ENCODE measurements at regions not wholly inside any gene's neighbourhood (a gene's known extent, or its start where the extent isn't known, plus 50 kb on each side); places are given as distances from the start of the nearest gene placed in this dataset.

DNA sequence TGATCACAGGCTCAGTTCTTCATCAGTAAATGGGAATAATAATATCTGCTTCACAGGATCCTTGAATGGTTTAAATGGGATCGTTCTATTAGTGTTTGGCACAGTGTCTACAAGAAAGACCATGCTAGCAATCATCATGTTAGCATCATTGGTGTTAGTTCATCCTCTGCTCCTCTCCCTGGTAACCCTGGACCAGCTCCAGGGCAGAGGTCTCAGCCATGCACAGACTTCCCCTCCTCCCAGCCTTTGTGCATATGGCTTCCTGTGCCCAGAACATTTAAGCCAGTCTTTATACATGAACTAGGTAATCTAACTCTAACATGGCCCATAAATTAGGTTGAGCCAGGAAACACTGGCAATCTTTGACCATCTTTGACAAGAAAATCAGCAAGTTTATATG lies 180.2 kb downstream of the EPM2A start:
- TF ChIP-seq, protein P1, sequence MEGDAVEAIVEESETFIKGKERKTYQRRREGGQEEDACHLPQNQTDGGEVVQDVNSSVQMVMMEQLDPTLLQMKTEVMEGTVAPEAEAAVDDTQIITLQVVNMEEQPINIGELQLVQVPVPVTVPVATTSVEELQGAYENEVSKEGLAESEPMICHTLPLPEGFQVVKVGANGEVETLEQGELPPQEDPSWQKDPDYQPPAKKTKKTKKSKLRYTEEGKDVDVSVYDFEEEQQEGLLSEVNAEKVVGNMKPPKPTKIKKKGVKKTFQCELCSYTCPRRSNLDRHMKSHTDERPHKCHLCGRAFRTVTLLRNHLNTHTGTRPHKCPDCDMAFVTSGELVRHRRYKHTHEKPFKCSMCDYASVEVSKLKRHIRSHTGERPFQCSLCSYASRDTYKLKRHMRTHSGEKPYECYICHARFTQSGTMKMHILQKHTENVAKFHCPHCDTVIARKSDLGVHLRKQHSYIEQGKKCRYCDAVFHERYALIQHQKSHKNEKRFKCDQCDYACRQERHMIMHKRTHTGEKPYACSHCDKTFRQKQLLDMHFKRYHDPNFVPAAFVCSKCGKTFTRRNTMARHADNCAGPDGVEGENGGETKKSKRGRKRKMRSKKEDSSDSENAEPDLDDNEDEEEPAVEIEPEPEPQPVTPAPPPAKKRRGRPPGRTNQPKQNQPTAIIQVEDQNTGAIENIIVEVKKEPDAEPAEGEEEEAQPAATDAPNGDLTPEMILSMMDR (IDR thresholded peaks at IDR 0.05): no peak
- TF ChIP-seq, protein P2, sequence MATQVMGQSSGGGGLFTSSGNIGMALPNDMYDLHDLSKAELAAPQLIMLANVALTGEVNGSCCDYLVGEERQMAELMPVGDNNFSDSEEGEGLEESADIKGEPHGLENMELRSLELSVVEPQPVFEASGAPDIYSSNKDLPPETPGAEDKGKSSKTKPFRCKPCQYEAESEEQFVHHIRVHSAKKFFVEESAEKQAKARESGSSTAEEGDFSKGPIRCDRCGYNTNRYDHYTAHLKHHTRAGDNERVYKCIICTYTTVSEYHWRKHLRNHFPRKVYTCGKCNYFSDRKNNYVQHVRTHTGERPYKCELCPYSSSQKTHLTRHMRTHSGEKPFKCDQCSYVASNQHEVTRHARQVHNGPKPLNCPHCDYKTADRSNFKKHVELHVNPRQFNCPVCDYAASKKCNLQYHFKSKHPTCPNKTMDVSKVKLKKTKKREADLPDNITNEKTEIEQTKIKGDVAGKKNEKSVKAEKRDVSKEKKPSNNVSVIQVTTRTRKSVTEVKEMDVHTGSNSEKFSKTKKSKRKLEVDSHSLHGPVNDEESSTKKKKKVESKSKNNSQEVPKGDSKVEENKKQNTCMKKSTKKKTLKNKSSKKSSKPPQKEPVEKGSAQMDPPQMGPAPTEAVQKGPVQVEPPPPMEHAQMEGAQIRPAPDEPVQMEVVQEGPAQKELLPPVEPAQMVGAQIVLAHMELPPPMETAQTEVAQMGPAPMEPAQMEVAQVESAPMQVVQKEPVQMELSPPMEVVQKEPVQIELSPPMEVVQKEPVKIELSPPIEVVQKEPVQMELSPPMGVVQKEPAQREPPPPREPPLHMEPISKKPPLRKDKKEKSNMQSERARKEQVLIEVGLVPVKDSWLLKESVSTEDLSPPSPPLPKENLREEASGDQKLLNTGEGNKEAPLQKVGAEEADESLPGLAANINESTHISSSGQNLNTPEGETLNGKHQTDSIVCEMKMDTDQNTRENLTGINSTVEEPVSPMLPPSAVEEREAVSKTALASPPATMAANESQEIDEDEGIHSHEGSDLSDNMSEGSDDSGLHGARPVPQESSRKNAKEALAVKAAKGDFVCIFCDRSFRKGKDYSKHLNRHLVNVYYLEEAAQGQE (IDR thresholded peaks at IDR 0.05; ENCODE audit: insufficient read depth in 1 of 2, low read depth in 2 of 2, low read length in 1 of 2): no peak
